HepG2 (cell line): ENCODE measurements at regions not wholly inside any gene's neighbourhood (a gene's known extent, or its start where the extent isn't known, plus 50 kb on each side); places are given as distances from the start of the nearest gene placed in this dataset.

Experiments used
- ATAC-seq: fragments of 200-7000 bp; cut with Tn5 transposase; 3 replicates; pipeline ENCODE4 v1.9.1; 2020; ENCODE audit warnings: mild to moderate bottlenecking, moderate library complexity
- BruUV-seq: library from RNA; stranded (reverse); fragments of 400-500 nt; replicated peaks from 2 replicates; lab custom pipeline; 2021; lab: Mats Ljungman, UMichigan
- CTCF ChIA-PET: fragments of 300-600 bp; formaldehyde crosslinking; extraction: SDS; loops from one replicate; lab custom pipeline; 2021; ENCODE audit warnings: low total read pairs, inconsistent platforms, low intra/inter-chr PET ratio; lab: Yijun Ruan, JAX
- POLR2A ChIA-PET: fragments of 350-600 bp; sonication (Branson Sonifier 250); formaldehyde crosslinking; loops from one replicate; lab custom pipeline; 2020; ENCODE audit warnings: antibody characterized with exemption, inconsistent platforms; lab: Yijun Ruan, JAX
- DNase-seq: peaks from one replicate; pipeline ENCODE4 v3.0.0-alpha.2; 2015; ENCODE audit warnings: low spot score
- FAIRE-seq: peaks from 3 replicates; lab custom pipeline; 2011; peaks lifted over from hg19 to GRCh38; lab: Jason Lieb, UNC
- H2AFZ ChIP-seq: one replicate; pipeline ENCODE4 v1.6.1; 2011; ENCODE audit warnings: low read length, inconsistent platforms
- H3K27ac ChIP-seq: fragments of 300-600 bp; 3 replicates; pipeline ENCODE4 v1.8.0; 2011; ENCODE audit warnings: mixed run types, mild to moderate bottlenecking, mixed read lengths, low read length, inconsistent platforms; ENCODE audit not compliant: insufficient read depth; ENCODE audit errors: extremely low read length
- H3K27me3 ChIP-seq, 2 experiments: fragments of 200-600 bp in 1 of 2; 2 replicates in 1 of 2; 3 replicates in 1 of 2; pipeline versions ENCODE4 v1.6.0 to v1.8.0; 2011; ENCODE audit warnings: low read length in 2 of 2, mild to moderate bottlenecking in 2 of 2, moderate library complexity in 2 of 2, inconsistent platforms in 1 of 2; ENCODE audit not compliant: insufficient read depth in 2 of 2, control insufficient read depth in 1 of 2
- H3K36me3 ChIP-seq, 2 experiments: fragments of 200-600 bp in 1 of 2; replicated peaks in 1 of 2; 2 replicates in 1 of 2; 3 replicates in 1 of 2; pipeline versions ENCODE4 v1.5.1 to v1.8.0; 2011; ENCODE audit warnings: low read length in 2 of 2, inconsistent platforms in 1 of 2; ENCODE audit not compliant: insufficient read depth in 2 of 2, control insufficient read depth in 1 of 2
- H3K4me1 ChIP-seq: 2 replicates; pipeline ENCODE4 v1.5.1; 2012; ENCODE audit warnings: low read length, inconsistent platforms; ENCODE audit not compliant: insufficient read depth
- H3K4me2 ChIP-seq: 2 replicates; pipeline ENCODE4 v1.6.0; 2011; ENCODE audit warnings: low read depth, low read length, inconsistent platforms
- H3K4me3 ChIP-seq, 3 experiments: fragments of 200-600 bp in 1 of 3; sonication (generic), shearing (Covaris generic) in 1 of 3; replicated peaks in 1 of 3; 2 replicates each; pipeline ENCODE4 v1.5.1; 2011 to 2016; ENCODE audit warnings: low read length in 3 of 3, inconsistent platforms in 2 of 3, low read depth in 2 of 3, mild to moderate bottlenecking in 2 of 3, control low read depth in 1 of 3, mixed read lengths in 1 of 3; ENCODE audit not compliant: insufficient read depth in 1 of 3
- H3K79me2 ChIP-seq: one replicate; pipeline ENCODE4 v1.6.1; 2011; ENCODE audit warnings: low read length, inconsistent platforms; ENCODE audit not compliant: insufficient read depth
- H3K9ac ChIP-seq: 2 replicates; pipeline ENCODE4 v1.6.0; 2011; ENCODE audit warnings: mild to moderate bottlenecking, low read depth, low read length, inconsistent platforms; ENCODE audit not compliant: insufficient read depth
- H3K9me3 ChIP-seq: 2 replicates; pipeline ENCODE4 v1.5.1; 2012; ENCODE audit warnings: mild to moderate bottlenecking, low read length
- H4K20me1 ChIP-seq: 2 replicates; pipeline ENCODE4 v1.6.0; 2011; ENCODE audit warnings: inconsistent platforms, mild to moderate bottlenecking, low read length, moderate library complexity; ENCODE audit not compliant: insufficient read depth
- AFF4 ChIP-seq: sonication (generic); formaldehyde crosslinking; IDR thresholded peaks from 2 replicates; pipeline ENCODE4 v1.4.0; 2020; ENCODE audit warnings: missing genetic modification reagents
- ATF7-NPFF ChIP-seq: sonication (generic); formaldehyde crosslinking; IDR thresholded peaks from 2 replicates; pipeline ENCODE4 v1.8.1; 2023; ENCODE audit warnings: mild to moderate bottlenecking, low read depth, missing genetic modification reagents, moderate library complexity
- CTCF ChIP-seq: sonication (generic); formaldehyde crosslinking; IDR thresholded peaks from 2 replicates; pipeline ENCODE4 v1.5.0; 2020; ENCODE audit warnings: mild to moderate bottlenecking, missing genetic modification reagents, moderate library complexity
- HMGA1 ChIP-seq: sonication (generic); formaldehyde crosslinking; conservative IDR thresholded peaks from 2 replicates; pipeline ENCODE4 v1.4.0; 2020; ENCODE audit warnings: missing genetic modification reagents
- RAD21 ChIP-seq: fragments of 450-650 bp; formaldehyde crosslinking; IDR thresholded peaks from 2 replicates; pipeline ENCODE4 v1.5.0; 2020; ENCODE audit warnings: mild to moderate bottlenecking
- SMC3 ChIP-seq: IDR thresholded peaks from 2 replicates; pipeline ENCODE4 v1.6.1; 2011; ENCODE audit warnings: low read length, improper control_type of control experiment
- STAG1 ChIP-seq: sonication (generic); formaldehyde crosslinking; IDR thresholded peaks from 2 replicates; pipeline ENCODE4 v1.4.0; 2020; ENCODE audit warnings: missing genetic modification reagents
- ZBTB34 ChIP-seq: sonication (generic); formaldehyde crosslinking; IDR thresholded peaks from 2 replicates; pipeline ENCODE4 v1.8.0; 2022; ENCODE audit warnings: mild to moderate bottlenecking, missing genetic modification reagents
- ZBTB38 ChIP-seq: sonication (generic); formaldehyde crosslinking; IDR thresholded peaks from 2 replicates; pipeline ENCODE4 v1.5.1; 2020; ENCODE audit warnings: mild to moderate bottlenecking, missing genetic modification reagents
- ZNF124 ChIP-seq: sonication (generic); formaldehyde crosslinking; IDR thresholded peaks from 2 replicates; pipeline ENCODE4 v1.4.0; 2020; ENCODE audit warnings: missing genetic modification reagents
- ZNF687 ChIP-seq: sonication (generic); formaldehyde crosslinking; IDR thresholded peaks from 2 replicates; pipeline ENCODE4 v1.5.1; 2020; ENCODE audit warnings: mild to moderate bottlenecking, missing genetic modification reagents, moderate library complexity
- WGBS: methylation state at CpG from one replicate; pipeline ENCODE4 v1.1.6; 2017; ENCODE audit warnings: low lambda C conversion rate; 5-methylcytosine and 5-hydroxymethylcytosine counted together
- in situ Hi-C: cut with HindIII; loops from 2 replicates; pipeline ENCODE4 v1.10.0; 2017; ENCODE audit warnings: low pct_unique_long_range_greater_than_20kb; ENCODE audit not compliant: extremely low pct_ligation_motif_present
- intact Hi-C: fragments of 100-400 bp; cut with micrococcal nuclease; formaldehyde crosslinking; loops from one replicate; pipeline ENCODE4 v1.10.0; 2022; ENCODE audit not compliant: unreplicated experiment

- ChIA-PET POLR2A (no interaction called here), CTCF (interaction anchor here (0.8 to 2.1 kb wide), 3 partner anchors 74 to 769 kb away, joined by 3 to 7 read pairs (median 4); no protein-coding TSS in a partner anchor)
- H2AFZ ChIP-seq, result no peak overlapping the region
- WGBS, result 17% methylated on average over 6 of the region's 6 CpGs
- peak; percentile 32 for DNase-seq
- no peaks in the 10 kb centered on the region for H4K20me1 ChIP-seq
- H3K4me3 ChIP-seq, result no peak overlapping the region
- in situ Hi-C loops (no loop called here), intact Hi-C loops (loop anchor here (5.0 kb wide), 2 partner anchors 590 to 760 kb away; partner anchors contain the start of gene KLHDC10)
- H3K9me3 ChIP-seq, result peaks cover under 1% of the 10 kb centered on the region; the same call in 1 of the 2 replicates
- no peaks in the 10 kb centered on the region for H3K36me3 ChIP-seq
- H3K4me2 ChIP-seq, result no peak overlapping the region
- H3K27me3 ChIP-seq, result no peaks in the 10 kb centered on the region
- no peak for ATAC-seq
- H3K9ac ChIP-seq, result no peak overlapping the region
- FAIRE-seq, result peak; percentile 42
- no TSS peak for BruUV-seq
- no peak overlapping the region for H3K27ac ChIP-seq
- H3K79me2 ChIP-seq, result no peaks in the 10 kb centered on the region
- no peaks in the 10 kb centered on the region for H3K4me1 ChIP-seq
- no peak for TF ChIP-seq ZBTB34 (CRISPR knock-in tag)
- no peak for TF ChIP-seq ZNF687 (CRISPR knock-in tag)
- no peak for TF ChIP-seq HMGA1 (CRISPR knock-in tag)
- peak; percentile 25; the same call in 1 of the 2 replicates for TF ChIP-seq RAD21 (CRISPR knock-in tag)
- no peak for TF ChIP-seq AFF4 (CRISPR knock-in tag)
- 0 out of 2 replicates have a peak, but pooled peaks have one; percentile 73 for TF ChIP-seq ZNF124 (CRISPR knock-in tag)
- TF ChIP-seq SMC3, result peak; percentile 64
- TF ChIP-seq STAG1, result peak; percentile 72
- TF ChIP-seq CTCF, result peak; percentile 62
- no peak for TF ChIP-seq ZBTB38 (CRISPR knock-in tag)
- TF ChIP-seq ATF7-NPFF (CRISPR knock-in tag), result no peak
Observed at GRCh38 chr7:130831817-130832481, 97.9 kb upstream of the KLF14 start.
